ENCODE measurements at regions not wholly inside any gene's neighbourhood (a gene's known extent, or its start where the extent isn't known, plus 50 kb on each side); places are given as distances from the start of the nearest gene placed in this dataset.

DNA sequence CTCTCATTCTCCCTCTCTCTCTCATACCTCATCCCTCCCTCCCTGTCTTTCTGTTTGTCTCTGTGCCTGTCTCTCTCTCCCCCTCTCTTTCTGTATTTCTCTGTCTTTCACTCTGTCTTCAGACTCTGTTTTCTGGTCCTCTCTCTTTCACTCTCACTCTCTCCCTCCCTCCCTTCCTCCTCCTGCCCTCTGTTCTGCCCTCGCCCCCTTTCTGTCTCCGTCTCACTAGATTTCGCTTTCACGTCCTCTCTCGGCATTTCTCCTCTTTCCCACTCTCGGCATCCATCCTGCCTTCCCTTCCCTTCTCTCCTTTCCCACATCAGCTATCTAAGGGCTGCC, 183.0 kb downstream of the PHETA1 start:
- TF ChIP-seq, protein P1, sequence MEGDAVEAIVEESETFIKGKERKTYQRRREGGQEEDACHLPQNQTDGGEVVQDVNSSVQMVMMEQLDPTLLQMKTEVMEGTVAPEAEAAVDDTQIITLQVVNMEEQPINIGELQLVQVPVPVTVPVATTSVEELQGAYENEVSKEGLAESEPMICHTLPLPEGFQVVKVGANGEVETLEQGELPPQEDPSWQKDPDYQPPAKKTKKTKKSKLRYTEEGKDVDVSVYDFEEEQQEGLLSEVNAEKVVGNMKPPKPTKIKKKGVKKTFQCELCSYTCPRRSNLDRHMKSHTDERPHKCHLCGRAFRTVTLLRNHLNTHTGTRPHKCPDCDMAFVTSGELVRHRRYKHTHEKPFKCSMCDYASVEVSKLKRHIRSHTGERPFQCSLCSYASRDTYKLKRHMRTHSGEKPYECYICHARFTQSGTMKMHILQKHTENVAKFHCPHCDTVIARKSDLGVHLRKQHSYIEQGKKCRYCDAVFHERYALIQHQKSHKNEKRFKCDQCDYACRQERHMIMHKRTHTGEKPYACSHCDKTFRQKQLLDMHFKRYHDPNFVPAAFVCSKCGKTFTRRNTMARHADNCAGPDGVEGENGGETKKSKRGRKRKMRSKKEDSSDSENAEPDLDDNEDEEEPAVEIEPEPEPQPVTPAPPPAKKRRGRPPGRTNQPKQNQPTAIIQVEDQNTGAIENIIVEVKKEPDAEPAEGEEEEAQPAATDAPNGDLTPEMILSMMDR (conservative IDR thresholded peaks at IDR 0.05; ENCODE audit: low read depth in 2 of 2), result no peak
- TF ChIP-seq EZH2phosphoT487 (IDR thresholded peaks at IDR 0.05; ENCODE audit: unreplicated experiment) (no peak), POLR2AphosphoS5 (IDR thresholded peaks at IDR 0.05; ENCODE audit: low read depth) (no peak), EZH2 (IDR thresholded peaks at IDR 0.05; ENCODE audit: low read depth, unreplicated experiment) (no peak), CREB1 (CRISPR knock-in tag; IDR thresholded peaks at IDR 0.05; ENCODE audit: low read depth) (no peak), ZNF114 (CRISPR knock-in tag; IDR thresholded peaks at IDR 0.05) (no peak), NANOG (IDR thresholded peaks at IDR 0.05; ENCODE audit: borderline replicate concordance) (no peak)
- TF ChIP-seq, protein P2, sequence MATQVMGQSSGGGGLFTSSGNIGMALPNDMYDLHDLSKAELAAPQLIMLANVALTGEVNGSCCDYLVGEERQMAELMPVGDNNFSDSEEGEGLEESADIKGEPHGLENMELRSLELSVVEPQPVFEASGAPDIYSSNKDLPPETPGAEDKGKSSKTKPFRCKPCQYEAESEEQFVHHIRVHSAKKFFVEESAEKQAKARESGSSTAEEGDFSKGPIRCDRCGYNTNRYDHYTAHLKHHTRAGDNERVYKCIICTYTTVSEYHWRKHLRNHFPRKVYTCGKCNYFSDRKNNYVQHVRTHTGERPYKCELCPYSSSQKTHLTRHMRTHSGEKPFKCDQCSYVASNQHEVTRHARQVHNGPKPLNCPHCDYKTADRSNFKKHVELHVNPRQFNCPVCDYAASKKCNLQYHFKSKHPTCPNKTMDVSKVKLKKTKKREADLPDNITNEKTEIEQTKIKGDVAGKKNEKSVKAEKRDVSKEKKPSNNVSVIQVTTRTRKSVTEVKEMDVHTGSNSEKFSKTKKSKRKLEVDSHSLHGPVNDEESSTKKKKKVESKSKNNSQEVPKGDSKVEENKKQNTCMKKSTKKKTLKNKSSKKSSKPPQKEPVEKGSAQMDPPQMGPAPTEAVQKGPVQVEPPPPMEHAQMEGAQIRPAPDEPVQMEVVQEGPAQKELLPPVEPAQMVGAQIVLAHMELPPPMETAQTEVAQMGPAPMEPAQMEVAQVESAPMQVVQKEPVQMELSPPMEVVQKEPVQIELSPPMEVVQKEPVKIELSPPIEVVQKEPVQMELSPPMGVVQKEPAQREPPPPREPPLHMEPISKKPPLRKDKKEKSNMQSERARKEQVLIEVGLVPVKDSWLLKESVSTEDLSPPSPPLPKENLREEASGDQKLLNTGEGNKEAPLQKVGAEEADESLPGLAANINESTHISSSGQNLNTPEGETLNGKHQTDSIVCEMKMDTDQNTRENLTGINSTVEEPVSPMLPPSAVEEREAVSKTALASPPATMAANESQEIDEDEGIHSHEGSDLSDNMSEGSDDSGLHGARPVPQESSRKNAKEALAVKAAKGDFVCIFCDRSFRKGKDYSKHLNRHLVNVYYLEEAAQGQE (IDR thresholded peaks at IDR 0.05; ENCODE audit: unreplicated experiment), result no peak
- TF ChIP-seq, protein P3, sequence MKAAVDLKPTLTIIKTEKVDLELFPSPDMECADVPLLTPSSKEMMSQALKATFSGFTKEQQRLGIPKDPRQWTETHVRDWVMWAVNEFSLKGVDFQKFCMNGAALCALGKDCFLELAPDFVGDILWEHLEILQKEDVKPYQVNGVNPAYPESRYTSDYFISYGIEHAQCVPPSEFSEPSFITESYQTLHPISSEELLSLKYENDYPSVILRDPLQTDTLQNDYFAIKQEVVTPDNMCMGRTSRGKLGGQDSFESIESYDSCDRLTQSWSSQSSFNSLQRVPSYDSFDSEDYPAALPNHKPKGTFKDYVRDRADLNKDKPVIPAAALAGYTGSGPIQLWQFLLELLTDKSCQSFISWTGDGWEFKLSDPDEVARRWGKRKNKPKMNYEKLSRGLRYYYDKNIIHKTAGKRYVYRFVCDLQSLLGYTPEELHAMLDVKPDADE (IDR thresholded peaks at IDR 0.05), result no peak
